GM23338 (cell line): ENCODE measurements at regions not wholly inside any gene's neighbourhood (a gene's known extent, or its start where the extent isn't known, plus 50 kb on each side); places are given as distances from the start of the nearest gene placed in this dataset.

Experiments
- ATAC-seq: fragments of 200-7000 bp; cut with Tn5 transposase; 3 replicates; pipeline ENCODE4 v1.9.1; 2020
- DNase-seq: peaks from one replicate; pipeline ENCODE4 v3.0.0-alpha.2; 2015; ENCODE audit warnings: low spot score
- H2AFZ ChIP-seq: fragments of 200-600 bp; sonication (generic); 2 replicates; pipeline ENCODE4 v1.8.0; 2016; ENCODE audit warnings: antibody characterized with exemption, mild to moderate bottlenecking, moderate library complexity
- H3F3A ChIP-seq: fragments of 200-600 bp; sonication (generic); replicated peaks from 2 replicates; pipeline ENCODE4 v1.8.0; 2017; ENCODE audit warnings: antibody characterized with exemption, mixed run types, low read depth
- H3K27ac ChIP-seq: fragments of 200-600 bp; sonication (generic); 2 replicates; pipeline ENCODE4 v1.6.1; 2016; ENCODE audit warnings: low read depth
- H3K27me3 ChIP-seq: fragments of 200-600 bp; sonication (generic); 2 replicates; pipeline ENCODE4 v1.8.0; 2016; ENCODE audit warnings: mild to moderate bottlenecking, mixed run types, moderate library complexity; ENCODE audit not compliant: insufficient read depth
- H3K36me3 ChIP-seq: fragments of 200-600 bp; sonication (generic); 2 replicates; pipeline ENCODE4 v1.8.0; 2016; ENCODE audit warnings: mild to moderate bottlenecking; ENCODE audit not compliant: insufficient read depth
- H3K4me1 ChIP-seq: fragments of 200-600 bp; sonication (generic); 2 replicates; pipeline ENCODE4 v1.8.0; 2016; ENCODE audit warnings: mild to moderate bottlenecking, moderate library complexity; ENCODE audit not compliant: insufficient read depth
- H3K4me2 ChIP-seq: fragments of 200-600 bp; sonication (generic); 2 replicates; pipeline ENCODE4 v1.7.1; 2017; ENCODE audit warnings: mixed run types
- H3K4me3 ChIP-seq: fragments of 200-600 bp; sonication (generic); 2 replicates; pipeline ENCODE4 v1.6.1; 2016; ENCODE audit warnings: mixed run types
- H3K79me2 ChIP-seq: fragments of 200-600 bp; sonication (generic); replicated peaks from 2 replicates; pipeline ENCODE4 v1.8.0; 2017; ENCODE audit warnings: mild to moderate bottlenecking; ENCODE audit not compliant: insufficient read depth
- H3K9me2 ChIP-seq: fragments of 200-600 bp; sonication (generic); 2 replicates; pipeline ENCODE4 v1.8.0; 2017; ENCODE audit not compliant: insufficient read depth
- H4K20me1 ChIP-seq: fragments of 200-600 bp; sonication (generic); replicated peaks from 2 replicates; pipeline ENCODE4 v1.8.0; 2017; ENCODE audit warnings: mild to moderate bottlenecking; ENCODE audit not compliant: insufficient read depth
- H3K27ac Mint-ChIP-seq: 2 replicates; pipeline ENCODE4 v1.8.0; 2020; ENCODE audit warnings: inconsistent platforms, mild to moderate bottlenecking, moderate library complexity, mixed read lengths
- H3K27me3 Mint-ChIP-seq: 3 replicates; pipeline ENCODE4 v1.8.0; 2022; ENCODE audit warnings: low read depth, mild to moderate bottlenecking, moderate library complexity, mixed read lengths, inconsistent platforms; ENCODE audit not compliant: insufficient read depth, poor library complexity
- H3K36me3 Mint-ChIP-seq: 3 replicates; pipeline ENCODE4 v1.8.0; 2021; ENCODE audit warnings: low read depth, mild to moderate bottlenecking, inconsistent platforms, moderate library complexity, mixed read lengths
- H3K4me1 Mint-ChIP-seq: 3 replicates; pipeline ENCODE4 v1.8.0; 2020; ENCODE audit warnings: mild to moderate bottlenecking, inconsistent platforms, mixed read lengths
- H3K4me3 Mint-ChIP-seq: 3 replicates; pipeline ENCODE4 v1.8.0; 2021; ENCODE audit warnings: moderate library complexity, mild to moderate bottlenecking, inconsistent platforms, mixed read lengths
- H3K9me3 Mint-ChIP-seq: 3 replicates; pipeline ENCODE4 v1.8.0; 2020; ENCODE audit warnings: moderate library complexity, mild to moderate bottlenecking, inconsistent platforms, mixed read lengths
- CREB1 ChIP-seq: fragments of 250-450 bp; sonication (Bioruptor Pico); IDR thresholded peaks from 2 replicates; pipeline ENCODE4 v1.5.0; 2020; ENCODE audit warnings: low read depth, mild to moderate bottlenecking, moderate library complexity
- CTCF ChIP-seq, 2 experiments: fragments of 200-600 bp in 1 of 2; sonication (generic) in 1 of 2; conservative IDR thresholded peaks; 2 replicates each; pipeline versions ENCODE4 v1.5.1 to v1.6.1; 2016 to 2017; ENCODE audit warnings: antibody characterized with exemption in 2 of 2, low read depth in 2 of 2, mild to moderate bottlenecking in 2 of 2, moderate library complexity in 1 of 2
- EZH2 ChIP-seq: fragments of 200-600 bp; sonication (generic); IDR thresholded peaks from one replicate; pipeline ENCODE4 v1.8.0; 2017; ENCODE audit warnings: antibody characterized with exemption, mild to moderate bottlenecking, low read depth; ENCODE audit not compliant: unreplicated experiment
- EZH2phosphoT487 ChIP-seq: fragments of 200-600 bp; sonication (generic); IDR thresholded peaks from one replicate; pipeline ENCODE4 v1.8.1; 2018; ENCODE audit warnings: antibody characterized with exemption; ENCODE audit not compliant: unreplicated experiment
- NANOG ChIP-seq: IDR thresholded peaks from 2 replicates; pipeline ENCODE4 v1.6.1; 2016; ENCODE audit warnings: antibody characterized with exemption, borderline replicate concordance
- POLR2AphosphoS5 ChIP-seq: IDR thresholded peaks from 2 replicates; pipeline ENCODE4 v1.6.1; 2016; ENCODE audit warnings: antibody characterized with exemption, low read depth
- REST ChIP-seq: IDR thresholded peaks from one replicate; pipeline ENCODE4 v1.6.1; 2018; ENCODE audit warnings: antibody characterized with exemption; ENCODE audit not compliant: unreplicated experiment
- ZNF114 ChIP-seq: fragments of 250-450 bp; sonication (Bioruptor Pico); IDR thresholded peaks from 2 replicates; pipeline ENCODE4 v1.5.0; 2020; ENCODE audit warnings: mild to moderate bottlenecking, moderate library complexity
- ZNF331 ChIP-seq: fragments of 250-450 bp; sonication (Bioruptor Pico); IDR thresholded peaks from 2 replicates; pipeline ENCODE4 v1.5.0; 2020; ENCODE audit warnings: low read depth, mild to moderate bottlenecking, moderate library complexity
- ZNF462 ChIP-seq: fragments of 250-450 bp; sonication (Bioruptor Pico); IDR thresholded peaks from 2 replicates; pipeline ENCODE4 v1.5.0; 2020; ENCODE audit warnings: mild to moderate bottlenecking, moderate library complexity

DNA sequence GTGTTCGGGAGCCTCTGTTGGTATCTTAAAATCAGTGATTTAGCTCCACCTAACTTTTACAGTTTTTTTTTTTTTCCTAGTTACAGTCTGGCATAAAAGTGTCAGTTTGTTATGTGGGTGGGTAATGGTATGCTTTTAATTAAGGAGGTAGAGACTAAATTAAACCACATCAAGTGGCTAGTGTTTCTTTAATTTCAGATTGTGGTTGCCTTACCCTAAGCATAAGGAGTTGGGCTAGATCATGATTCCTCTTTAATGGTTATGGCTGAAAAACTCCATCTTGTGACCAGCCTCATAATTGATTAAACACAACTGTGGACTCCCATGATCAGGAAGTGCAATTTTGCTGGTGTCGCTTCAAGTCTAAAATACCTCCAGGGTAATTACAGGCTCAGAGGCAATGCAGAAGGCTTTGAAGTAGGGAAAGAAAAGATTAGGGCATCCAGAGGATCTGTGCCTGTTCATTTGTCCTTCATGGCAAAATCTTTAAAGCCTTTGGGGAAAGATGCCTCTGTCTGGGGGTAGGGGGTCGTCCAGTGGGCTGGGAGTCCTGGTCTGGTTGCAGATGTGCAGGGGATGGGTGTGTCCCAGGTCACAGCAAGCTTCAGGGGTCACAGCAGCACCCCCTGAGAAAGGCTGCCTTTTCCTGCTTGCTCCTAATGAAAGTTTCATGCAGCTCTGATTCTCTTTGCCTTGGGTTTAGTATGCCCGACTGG lies 579.2 kb downstream of the BCL11A start (continued):
- TF ChIP-seq ZNF462 (CRISPR knock-in tag), result no peak
- TF ChIP-seq NANOG, result no peak
- no peak for TF ChIP-seq EZH2
- no peak for TF ChIP-seq ZNF331 (CRISPR knock-in tag)
- TF ChIP-seq POLR2AphosphoS5, result no peak

DNA sequence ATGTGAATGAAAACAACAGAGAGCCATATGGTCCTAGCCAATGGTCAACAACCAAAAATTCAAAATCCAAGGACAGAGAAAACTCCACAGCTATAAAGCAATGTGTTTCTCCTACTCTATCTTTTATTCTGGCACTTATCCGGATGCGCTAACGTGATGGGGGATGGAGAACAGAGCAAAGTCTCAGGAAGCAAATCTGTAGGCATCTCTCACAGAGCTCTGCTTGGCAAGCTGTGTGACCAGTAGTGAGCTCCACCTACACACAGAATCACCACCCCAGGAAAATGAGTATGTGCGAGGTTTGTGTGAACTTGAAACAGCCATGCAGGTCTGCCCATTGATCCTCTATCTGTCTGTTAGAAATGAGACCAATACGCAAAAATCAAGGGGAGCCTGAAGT lies 584.3 kb downstream of the BCL11A start:
- H3K4me1 Mint-ChIP-seq, result no peaks in the 10 kb centered on the region
- H3K36me3 ChIP-seq, result no peaks in the 10 kb centered on the region
- no peaks in the 10 kb centered on the region for H3K79me2 ChIP-seq
- H3K9me3 Mint-ChIP-seq, result no peaks in the 10 kb centered on the region
- H3K4me3 Mint-ChIP-seq, result no peak overlapping the region
- no peaks in the 10 kb centered on the region for H3K36me3 Mint-ChIP-seq
- H3K9me2 ChIP-seq, result peaks cover 8% of the 10 kb centered on the region
- no peak overlapping the region for H2AFZ ChIP-seq
- peaks cover 2% of the 10 kb centered on the region for H3K27me3 Mint-ChIP-seq
- H3K27ac Mint-ChIP-seq, result no peak overlapping the region
- no peak overlapping the region for H3K4me2 ChIP-seq
- no peaks in the 10 kb centered on the region for H4K20me1 ChIP-seq
- H3K4me1 ChIP-seq, result no peaks in the 10 kb centered on the region
- DNase-seq (no peak), ATAC-seq (no peak)
- no peaks in the 10 kb centered on the region for H3F3A ChIP-seq
- H3K27me3 ChIP-seq, result no peaks in the 10 kb centered on the region
- no peak overlapping the region for H3K4me3 ChIP-seq
- no peak overlapping the region for H3K27ac ChIP-seq
- TF ChIP-seq EZH2phosphoT487, result no peak
- no peak for TF ChIP-seq REST
- no peak for TF ChIP-seq NANOG
- TF ChIP-seq CTCF (conservative IDR thresholded peaks at IDR 0.05; ENCODE audit: low read depth in 2 of 2), result no peak
- no peak for TF ChIP-seq CREB1 (CRISPR knock-in tag)
- no peak for TF ChIP-seq ZNF114
- TF ChIP-seq EZH2, result no peak
